ENCODE measurements at regions not wholly inside any gene's neighbourhood (a gene's known extent, or its start where the extent isn't known, plus 50 kb on each side); places are given as distances from the start of the nearest gene placed in this dataset.

DNA sequence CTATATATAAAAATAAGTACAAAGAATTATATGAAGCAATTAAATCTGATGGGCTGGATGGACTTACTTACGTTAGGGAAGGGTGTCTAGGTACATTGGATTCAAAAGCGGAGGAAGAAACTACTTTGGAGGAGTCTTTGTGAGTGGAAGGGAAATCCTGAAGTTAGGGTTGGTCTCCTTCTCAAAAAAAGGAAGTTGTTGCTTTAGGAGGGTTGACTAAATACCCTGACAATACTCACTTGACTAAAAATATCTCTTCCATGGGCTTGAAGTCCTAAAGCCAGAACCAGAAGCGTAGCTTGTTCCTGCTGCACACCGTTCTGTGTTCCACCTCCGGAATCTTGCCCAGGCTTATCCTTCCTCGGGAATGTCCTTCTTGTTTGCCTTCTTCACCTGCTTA is 143.3 kb upstream of the ZEB2 start:
- TF ChIP-seq, protein P1, sequence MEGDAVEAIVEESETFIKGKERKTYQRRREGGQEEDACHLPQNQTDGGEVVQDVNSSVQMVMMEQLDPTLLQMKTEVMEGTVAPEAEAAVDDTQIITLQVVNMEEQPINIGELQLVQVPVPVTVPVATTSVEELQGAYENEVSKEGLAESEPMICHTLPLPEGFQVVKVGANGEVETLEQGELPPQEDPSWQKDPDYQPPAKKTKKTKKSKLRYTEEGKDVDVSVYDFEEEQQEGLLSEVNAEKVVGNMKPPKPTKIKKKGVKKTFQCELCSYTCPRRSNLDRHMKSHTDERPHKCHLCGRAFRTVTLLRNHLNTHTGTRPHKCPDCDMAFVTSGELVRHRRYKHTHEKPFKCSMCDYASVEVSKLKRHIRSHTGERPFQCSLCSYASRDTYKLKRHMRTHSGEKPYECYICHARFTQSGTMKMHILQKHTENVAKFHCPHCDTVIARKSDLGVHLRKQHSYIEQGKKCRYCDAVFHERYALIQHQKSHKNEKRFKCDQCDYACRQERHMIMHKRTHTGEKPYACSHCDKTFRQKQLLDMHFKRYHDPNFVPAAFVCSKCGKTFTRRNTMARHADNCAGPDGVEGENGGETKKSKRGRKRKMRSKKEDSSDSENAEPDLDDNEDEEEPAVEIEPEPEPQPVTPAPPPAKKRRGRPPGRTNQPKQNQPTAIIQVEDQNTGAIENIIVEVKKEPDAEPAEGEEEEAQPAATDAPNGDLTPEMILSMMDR (IDR thresholded peaks at IDR 0.05), result no peak
- no peak for TF ChIP-seq POLR2A (IDR thresholded peaks at IDR 0.05)
- no peak for TF ChIP-seq EP300 (IDR thresholded peaks at IDR 0.05)
